GM10248 (cell line): ENCODE measurements at regions not wholly inside any gene's neighbourhood (a gene's known extent, or its start where the extent isn't known, plus 50 kb on each side); places are given as distances from the start of the nearest gene placed in this dataset.

Experiments
- CTCF ChIA-PET: fragments of 300-600 bp; sonication (Branson Sonifier 250); formaldehyde crosslinking; extraction: SDS; loops from one replicate; lab custom pipeline; 2021; ENCODE audit warnings: antibody characterized with exemption; lab: Yijun Ruan, JAX
- POLR2A ChIA-PET: fragments of 350-650 bp; sonication (Branson Sonifier 250); formaldehyde crosslinking; extraction: SDS; loops from one replicate; lab custom pipeline; 2020; ENCODE audit warnings: antibody characterized with exemption; lab: Yijun Ruan, JAX
- DNase-seq: peaks from one replicate; pipeline ENCODE4 v3.0.0; 2012; ENCODE audit errors: extremely low spot score
- CTCF ChIP-seq: IDR thresholded peaks from 2 replicates; pipeline ENCODE4 v1.5.1; 2012; ENCODE audit warnings: mild to moderate bottlenecking, low read depth; ENCODE audit errors: extremely low read depth, missing control alignments, control extremely low read depth

GRCh38 chr21:17189963-17190362 lies 322.9 kb upstream of the CXADR start:
- TF ChIP-seq CTCF: no peak
- ChIA-PET POLR2A (no interaction called here), CTCF (interaction anchor here (1.6 kb wide), 1 partner anchor 9 kb away, joined by 5 read pairs; no protein-coding TSS in a partner anchor)
- no peak for DNase-seq

GRCh38 chr21:17191346-17191993 lies 321.4 kb upstream of the CXADR start:
- DNase-seq: no peak
- ChIA-PET CTCF (no interaction called here), POLR2A (no interaction called here)
- no peak for TF ChIP-seq CTCF

GRCh38 chr21:17195351-17195750 lies 317.5 kb upstream of the CXADR start:
- no peak for TF ChIP-seq CTCF
- no peak for DNase-seq
- ChIA-PET CTCF (no interaction called here), POLR2A (no interaction called here)

GRCh38 chr21:17195976-17196375 lies 316.9 kb upstream of the CXADR start:
- DNase-seq: no peak
- ChIA-PET CTCF (no interaction called here), POLR2A (no interaction called here)
- no peak for TF ChIP-seq CTCF

GRCh38 chr21:17196623-17197022 lies 316.2 kb upstream of the CXADR start:
- TF ChIP-seq CTCF: no peak
- CTCF ChIA-PET: no interaction called here
- POLR2A ChIA-PET: no interaction called here
- DNase-seq: no peak

GRCh38 chr21:17197996-17198395 lies 314.8 kb upstream of the CXADR start:
- no peak for TF ChIP-seq CTCF
- no peak for DNase-seq
- ChIA-PET POLR2A (no interaction called here), CTCF (no interaction called here)
